Fibroblast of lung (primary cell): ENCODE measurements at regions not wholly inside any gene's neighbourhood (a gene's known extent, or its start where the extent isn't known, plus 50 kb on each side); places are given as distances from the start of the nearest gene placed in this dataset.
A peak's percentile ranks its signal among the peaks of the same experiment; 100 is the strongest.

Experiments used
- DNase-seq, 2 donors: peaks; one replicate each; pipeline versions ENCODE4 v3.0.0 to v3.0.0-alpha.2; 2010; ENCODE audit warnings: low read depth in 2 of 2
- H2AFZ ChIP-seq: 2 replicates; pipeline ENCODE4 v1.5.1; 2012; ENCODE audit warnings: low read length, control low read depth, inconsistent platforms
- H3K27ac ChIP-seq: 2 replicates; pipeline ENCODE4 v1.5.1; 2011; ENCODE audit warnings: low read length, control low read depth; ENCODE audit not compliant: insufficient read depth
- H3K27me3 ChIP-seq: 2 replicates; pipeline ENCODE4 v1.5.1; 2011; ENCODE audit warnings: mild to moderate bottlenecking, low read length; ENCODE audit not compliant: control insufficient read depth, insufficient read depth
- H3K36me3 ChIP-seq: 2 replicates; pipeline ENCODE4 v1.5.1; 2011; ENCODE audit warnings: low read length; ENCODE audit not compliant: control insufficient read depth, insufficient read depth
- H3K4me1 ChIP-seq: 2 replicates; pipeline ENCODE4 v1.5.1; 2011; ENCODE audit warnings: low read length; ENCODE audit not compliant: control insufficient read depth, insufficient read depth; ENCODE audit errors: extremely low read depth
- H3K4me2 ChIP-seq: 2 replicates; pipeline ENCODE4 v1.5.1; 2011; ENCODE audit warnings: low read length, control low read depth; ENCODE audit not compliant: insufficient read depth; ENCODE audit errors: extremely low read depth
- H3K4me3 ChIP-seq, 4 experiments: fragments of 200-600 bp in 1 of 4; sonication (generic) in 1 of 4; replicated peaks in 1 of 4; 2 replicates each; pipeline ENCODE4 v1.5.1; 2011 to 2016; ENCODE audit warnings: low read length in 4 of 4, low read depth in 3 of 4, mild to moderate bottlenecking in 3 of 4, control low read depth in 2 of 4, inconsistent platforms in 1 of 4, mixed read lengths in 1 of 4; ENCODE audit not compliant: insufficient read depth in 1 of 4; ENCODE audit errors: control extremely low read depth in 1 of 4
- H3K79me2 ChIP-seq: 2 replicates; pipeline ENCODE4 v1.5.1; 2012; ENCODE audit warnings: mild to moderate bottlenecking, low read length, inconsistent platforms; ENCODE audit not compliant: control insufficient read depth, insufficient read depth
- H3K9ac ChIP-seq: 2 replicates; pipeline ENCODE4 v1.5.1; 2011; ENCODE audit warnings: mild to moderate bottlenecking, low read length, control low read depth; ENCODE audit not compliant: insufficient read depth
- H3K9me3 ChIP-seq: 2 replicates; pipeline ENCODE4 v1.5.1; 2012; ENCODE audit warnings: low read depth, low read length; ENCODE audit not compliant: control insufficient read depth, insufficient read depth
- H4K20me1 ChIP-seq: 2 replicates; pipeline ENCODE4 v1.5.1; 2011; ENCODE audit warnings: low read length; ENCODE audit not compliant: control insufficient read depth, insufficient read depth; ENCODE audit errors: extremely low read depth
- EZH2 ChIP-seq: IDR thresholded peaks from 2 replicates; pipeline ENCODE4 v1.5.1; 2012; ENCODE audit warnings: low read length, control low read depth, mild to moderate bottlenecking; ENCODE audit errors: missing control alignments
- TF ChIP-seq, protein P1 (sequence below), 2 donors: IDR thresholded peaks in 1 of 2; conservative IDR thresholded peaks in 1 of 2; 1 replicate in 1 of 2; 2 replicates in 1 of 2; pipeline ENCODE4 v1.5.1; 2011 to 2012; ENCODE audit warnings: low read length in 2 of 2, control low read depth in 1 of 2, inconsistent platforms in 1 of 2, low read depth in 1 of 2, mild to moderate bottlenecking in 1 of 2

DNA sequence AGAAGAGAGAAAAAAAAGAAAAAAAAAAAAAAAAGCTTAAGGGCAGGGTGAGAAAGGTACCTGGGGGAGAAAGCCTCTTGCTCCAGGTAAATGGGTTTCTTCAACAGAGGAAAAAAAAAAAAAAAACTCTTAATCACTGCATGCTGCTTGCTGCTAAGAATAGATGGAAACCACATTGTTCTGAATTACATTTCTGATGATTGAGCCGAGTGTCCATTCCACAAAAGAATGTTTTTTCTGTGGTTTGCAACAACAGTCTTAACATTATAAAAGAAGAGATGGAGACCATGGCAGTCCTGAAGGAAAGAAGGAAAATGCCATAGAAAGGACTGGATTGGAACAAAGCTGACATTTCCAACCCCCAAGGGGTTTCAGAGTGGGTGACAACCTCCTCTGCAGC, 1312.7 kb downstream of the SLITRK1 start:
- no peak overlapping the region for H3K4me2 ChIP-seq
- H4K20me1 ChIP-seq, result no peaks in the 10 kb centered on the region
- H3K27me3 ChIP-seq, result no peaks in the 10 kb centered on the region
- peak in 1 of 2 donors; percentile 14 for DNase-seq
- H3K36me3 ChIP-seq, result no peaks in the 10 kb centered on the region
- no peak overlapping the region for H3K4me3 ChIP-seq
- no peaks in the 10 kb centered on the region for H3K79me2 ChIP-seq
- no peaks in the 10 kb centered on the region for H3K4me1 ChIP-seq
- TF ChIP-seq, protein P1, sequence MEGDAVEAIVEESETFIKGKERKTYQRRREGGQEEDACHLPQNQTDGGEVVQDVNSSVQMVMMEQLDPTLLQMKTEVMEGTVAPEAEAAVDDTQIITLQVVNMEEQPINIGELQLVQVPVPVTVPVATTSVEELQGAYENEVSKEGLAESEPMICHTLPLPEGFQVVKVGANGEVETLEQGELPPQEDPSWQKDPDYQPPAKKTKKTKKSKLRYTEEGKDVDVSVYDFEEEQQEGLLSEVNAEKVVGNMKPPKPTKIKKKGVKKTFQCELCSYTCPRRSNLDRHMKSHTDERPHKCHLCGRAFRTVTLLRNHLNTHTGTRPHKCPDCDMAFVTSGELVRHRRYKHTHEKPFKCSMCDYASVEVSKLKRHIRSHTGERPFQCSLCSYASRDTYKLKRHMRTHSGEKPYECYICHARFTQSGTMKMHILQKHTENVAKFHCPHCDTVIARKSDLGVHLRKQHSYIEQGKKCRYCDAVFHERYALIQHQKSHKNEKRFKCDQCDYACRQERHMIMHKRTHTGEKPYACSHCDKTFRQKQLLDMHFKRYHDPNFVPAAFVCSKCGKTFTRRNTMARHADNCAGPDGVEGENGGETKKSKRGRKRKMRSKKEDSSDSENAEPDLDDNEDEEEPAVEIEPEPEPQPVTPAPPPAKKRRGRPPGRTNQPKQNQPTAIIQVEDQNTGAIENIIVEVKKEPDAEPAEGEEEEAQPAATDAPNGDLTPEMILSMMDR (conservative IDR thresholded peaks at IDR 0.05 in 1 of 2, IDR thresholded peaks at IDR 0.05 in 1 of 2; ENCODE audit: low read depth in 1 of 2, low read length in 2 of 2), result no peak
- no peak for TF ChIP-seq EZH2
- H3K9me3 ChIP-seq, result no peaks in the 10 kb centered on the region
- no peak overlapping the region for H3K27ac ChIP-seq
- H3K9ac ChIP-seq, result no peak overlapping the region
- H2AFZ ChIP-seq, result no peak overlapping the region

GRCh38 chr13:82566864-82567263, 1315.4 kb downstream of the SLITRK1 start:
- H3K27me3 ChIP-seq, result no peaks in the 10 kb centered on the region
- no peak for TF ChIP-seq EZH2
- TF ChIP-seq, protein P1 (conservative IDR thresholded peaks at IDR 0.05 in 1 of 2, IDR thresholded peaks at IDR 0.05 in 1 of 2; ENCODE audit: low read depth in 1 of 2, low read length in 2 of 2), result no peak
- no peaks in the 10 kb centered on the region for H3K79me2 ChIP-seq
- H3K9me3 ChIP-seq, result no peaks in the 10 kb centered on the region
- H3K9ac ChIP-seq, result no peak overlapping the region
- no peaks in the 10 kb centered on the region for H4K20me1 ChIP-seq
- no peaks in the 10 kb centered on the region for H3K4me1 ChIP-seq
- H3K36me3 ChIP-seq, result no peaks in the 10 kb centered on the region
- no peak overlapping the region for H2AFZ ChIP-seq
- no peak overlapping the region for H3K4me3 ChIP-seq
- H3K4me2 ChIP-seq, result no peak overlapping the region
- no peak overlapping the region for H3K27ac ChIP-seq
- DNase-seq, result no peak

GRCh38 chr13:82565201-82565600, 1317.1 kb downstream of the SLITRK1 start:
- no peaks in the 10 kb centered on the region for H4K20me1 ChIP-seq
- DNase-seq, result no peak
- H3K79me2 ChIP-seq, result no peaks in the 10 kb centered on the region
- no peaks in the 10 kb centered on the region for H3K27me3 ChIP-seq
- H3K4me3 ChIP-seq, result no peak overlapping the region
- H3K27ac ChIP-seq, result no peak overlapping the region
- no peak overlapping the region for H2AFZ ChIP-seq
- H3K36me3 ChIP-seq, result no peaks in the 10 kb centered on the region
- TF ChIP-seq, protein P1 (conservative IDR thresholded peaks at IDR 0.05 in 1 of 2, IDR thresholded peaks at IDR 0.05 in 1 of 2; ENCODE audit: low read depth in 1 of 2, low read length in 2 of 2), result no peak
- TF ChIP-seq EZH2, result no peak
- no peaks in the 10 kb centered on the region for H3K9me3 ChIP-seq
- no peak overlapping the region for H3K9ac ChIP-seq
- H3K4me1 ChIP-seq, result no peaks in the 10 kb centered on the region
- no peak overlapping the region for H3K4me2 ChIP-seq
